Body of pancreas (tissue), 4 donors: ENCODE measurements at regions not wholly inside any gene's neighbourhood (a gene's known extent, or its start where the extent isn't known, plus 50 kb on each side); places are given as distances from the start of the nearest gene placed in this dataset.

ENCODE experiments used
- CTCF ChIP-seq, 7 experiments: fragments of 450-650 bp in 4 of 7; fragments of 200-600 bp in 3 of 7; sonication (generic) in 3 of 7; IDR thresholded peaks; one replicate each; pipeline ENCODE4 v1.5.1; 2016 to 2019; ENCODE audit warnings: antibody characterized with exemption in 7 of 7
- POLR2A ChIP-seq, 3 donors: fragments of 450-650 bp; IDR thresholded peaks; one replicate each; pipeline ENCODE4 v1.6.1; 2016; ENCODE audit warnings: antibody characterized with exemption in 3 of 3, mild to moderate bottlenecking in 2 of 3

GRCh38 chr4:83931659-83932438, 395.9 kb downstream of the GPAT3 start:
- TF ChIP-seq CTCF (IDR thresholded peaks at IDR 0.05): no peak
- no peak for TF ChIP-seq POLR2A (IDR thresholded peaks at IDR 0.05)
